ENCODE measurements at regions not wholly inside any gene's neighbourhood (a gene's known extent, or its start where the extent isn't known, plus 50 kb on each side); places are given as distances from the start of the nearest gene placed in this dataset.

DNA sequence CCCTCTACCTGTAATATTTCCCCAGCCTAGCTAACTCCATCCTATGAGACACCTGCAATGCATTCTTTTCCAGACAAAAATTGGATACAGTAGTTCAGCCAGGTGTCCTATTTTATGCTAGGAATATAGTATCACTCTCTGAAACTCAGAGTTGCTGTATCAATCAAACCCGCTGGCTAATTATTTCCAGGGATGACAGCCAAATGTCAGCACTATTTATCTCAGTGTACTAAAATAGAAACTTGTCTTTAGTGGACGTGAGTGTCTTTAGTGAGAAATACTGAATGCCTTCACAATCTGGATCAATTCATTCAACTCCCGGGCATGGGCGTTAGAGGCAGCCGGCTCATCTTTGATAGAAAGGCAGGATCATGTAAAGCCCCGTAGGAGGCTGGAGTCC, 196.2 kb downstream of the RBM46 start:
- TF ChIP-seq, protein P1, sequence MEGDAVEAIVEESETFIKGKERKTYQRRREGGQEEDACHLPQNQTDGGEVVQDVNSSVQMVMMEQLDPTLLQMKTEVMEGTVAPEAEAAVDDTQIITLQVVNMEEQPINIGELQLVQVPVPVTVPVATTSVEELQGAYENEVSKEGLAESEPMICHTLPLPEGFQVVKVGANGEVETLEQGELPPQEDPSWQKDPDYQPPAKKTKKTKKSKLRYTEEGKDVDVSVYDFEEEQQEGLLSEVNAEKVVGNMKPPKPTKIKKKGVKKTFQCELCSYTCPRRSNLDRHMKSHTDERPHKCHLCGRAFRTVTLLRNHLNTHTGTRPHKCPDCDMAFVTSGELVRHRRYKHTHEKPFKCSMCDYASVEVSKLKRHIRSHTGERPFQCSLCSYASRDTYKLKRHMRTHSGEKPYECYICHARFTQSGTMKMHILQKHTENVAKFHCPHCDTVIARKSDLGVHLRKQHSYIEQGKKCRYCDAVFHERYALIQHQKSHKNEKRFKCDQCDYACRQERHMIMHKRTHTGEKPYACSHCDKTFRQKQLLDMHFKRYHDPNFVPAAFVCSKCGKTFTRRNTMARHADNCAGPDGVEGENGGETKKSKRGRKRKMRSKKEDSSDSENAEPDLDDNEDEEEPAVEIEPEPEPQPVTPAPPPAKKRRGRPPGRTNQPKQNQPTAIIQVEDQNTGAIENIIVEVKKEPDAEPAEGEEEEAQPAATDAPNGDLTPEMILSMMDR (IDR thresholded peaks at IDR 0.05): no peak
- no peak for TF ChIP-seq POLR2A (IDR thresholded peaks at IDR 0.05)

Measured in esophagus squamous epithelium (tissue), 4 donors.